ENCODE measurements at regions not wholly inside any gene's neighbourhood (a gene's known extent, or its start where the extent isn't known, plus 50 kb on each side); places are given as distances from the start of the nearest gene placed in this dataset.
A peak's percentile ranks its signal among the peaks of the same experiment; 100 is the strongest.

GRCh38 chr2:126059379-126059778 is 596.6 kb upstream of the GYPC start:
- no peak overlapping the region for H3K4me3 ChIP-seq
- no peak for DNase-seq (ENCODE audit: low spot score in 2 of 2)
- intact Hi-C loops (cut with DNase I; ENCODE audit: low total_unique reads) = no loop called here
- H3K4me1 ChIP-seq = no peaks in the 10 kb centered on the region
- peaks cover 3 to 24% of the 10 kb centered on the region in 2 donors for H3K9me3 ChIP-seq
- no peak for TF ChIP-seq POLR2A (IDR thresholded peaks at IDR 0.05)
- TF ChIP-seq CTCF (IDR thresholded peaks at IDR 0.05) = no peak
- TF ChIP-seq POLR2AphosphoS5 (IDR thresholded peaks at IDR 0.05) = no peak
- H3K27me3 ChIP-seq = no peaks in the 10 kb centered on the region
- peak overlapping the region in 1 of 2 donors; percentile 25 for H3K27ac ChIP-seq
- H3K36me3 ChIP-seq = no peaks in the 10 kb centered on the region

GRCh38 chr2:126085011-126085795 is 570.8 kb upstream of the GYPC start:
- intact Hi-C loops (cut with DNase I; ENCODE audit: low total_unique reads) = loop anchor here (2.0 kb wide), 1 partner anchor 42 kb away; no protein-coding TSS in a partner anchor
- H3K36me3 ChIP-seq = no peaks in the 10 kb centered on the region

GRCh38 chr2:126100962-126101361 is 555.0 kb upstream of the GYPC start:
- intact Hi-C loops (cut with DNase I; ENCODE audit: low total_unique reads) = no loop called here
- TF ChIP-seq POLR2A (IDR thresholded peaks at IDR 0.05) (no peak), CTCF (IDR thresholded peaks at IDR 0.05) (no peak), POLR2AphosphoS5 (IDR thresholded peaks at IDR 0.05) (no peak)
- Histone ChIP-seq H3K27ac (no peak overlapping the region), H3K36me3 (no peaks in the 10 kb centered on the region), H3K4me1 (no peaks in the 10 kb centered on the region), H3K4me3 (no peak overlapping the region), H3K27me3 (no peaks in the 10 kb centered on the region), H3K9me3 (peaks cover 0 to 19% of the 10 kb centered on the region in 2 donors)
- DNase-seq (ENCODE audit: low spot score in 2 of 2) = no peak

More at GRCh38 chr2:126085011-126085795, 570.8 kb upstream of the GYPC start:
- no peak for DNase-seq (ENCODE audit: low spot score in 2 of 2)
- H3K27ac ChIP-seq = no peak overlapping the region
- H3K9me3 ChIP-seq = no peaks in the 10 kb centered on the region
- no peaks in the 10 kb centered on the region for H3K4me1 ChIP-seq
- no peak for TF ChIP-seq POLR2AphosphoS5 (IDR thresholded peaks at IDR 0.05)
- no peak for TF ChIP-seq POLR2A (IDR thresholded peaks at IDR 0.05)
- no peak for TF ChIP-seq CTCF (IDR thresholded peaks at IDR 0.05)
- no peak overlapping the region for H3K4me3 ChIP-seq
- H3K27me3 ChIP-seq = no peaks in the 10 kb centered on the region

- TF ChIP-seq POLR2A (IDR thresholded peaks at IDR 0.05) (no peak), CTCF (IDR thresholded peaks at IDR 0.05) (no peak), POLR2AphosphoS5 (IDR thresholded peaks at IDR 0.05) (no peak)
- no peak overlapping the region for H3K4me3 ChIP-seq
- H3K27ac ChIP-seq = no peak overlapping the region
- H3K9me3 ChIP-seq = peaks cover 0 to 19% of the 10 kb centered on the region in 2 donors
- no peaks in the 10 kb centered on the region for H3K27me3 ChIP-seq
- intact Hi-C loops (cut with DNase I; ENCODE audit: low total_unique reads) = no loop called here
- DNase-seq (ENCODE audit: low spot score in 2 of 2) = no peak
- H3K36me3 ChIP-seq = no peaks in the 10 kb centered on the region
- H3K4me1 ChIP-seq = no peaks in the 10 kb centered on the region
Observed at GRCh38 chr2:126106006-126106405, 550.0 kb upstream of the GYPC start.

GRCh38 chr2:126107883-126108282 is 548.1 kb upstream of the GYPC start:
- Histone ChIP-seq H3K4me3 (no peak overlapping the region), H3K36me3 (no peaks in the 10 kb centered on the region), H3K27ac (no peak overlapping the region), H3K27me3 (no peaks in the 10 kb centered on the region), H3K4me1 (no peaks in the 10 kb centered on the region), H3K9me3 (peaks cover 0 to 19% of the 10 kb centered on the region in 2 donors)
- TF ChIP-seq POLR2A (IDR thresholded peaks at IDR 0.05) (no peak), POLR2AphosphoS5 (IDR thresholded peaks at IDR 0.05) (no peak), CTCF (IDR thresholded peaks at IDR 0.05) (no peak)
- intact Hi-C loops (cut with DNase I; ENCODE audit: low total_unique reads) = no loop called here
- DNase-seq (ENCODE audit: low spot score in 2 of 2) = no peak
